HG02970 (cell line): ENCODE measurements at regions not wholly inside any gene's neighbourhood (a gene's known extent, or its start where the extent isn't known, plus 50 kb on each side); places are given as distances from the start of the nearest gene placed in this dataset.

Source experiments
- ATAC-seq: cut with Tn5 transposase; IDR thresholded peaks from one replicate; pipeline ENCODE4 v1.9.1; 2021; ENCODE audit warnings: mild to moderate bottlenecking, moderate library complexity, moderate number of reproducible peaks; ENCODE audit not compliant: unreplicated experiment, low FRiP score

DNA sequence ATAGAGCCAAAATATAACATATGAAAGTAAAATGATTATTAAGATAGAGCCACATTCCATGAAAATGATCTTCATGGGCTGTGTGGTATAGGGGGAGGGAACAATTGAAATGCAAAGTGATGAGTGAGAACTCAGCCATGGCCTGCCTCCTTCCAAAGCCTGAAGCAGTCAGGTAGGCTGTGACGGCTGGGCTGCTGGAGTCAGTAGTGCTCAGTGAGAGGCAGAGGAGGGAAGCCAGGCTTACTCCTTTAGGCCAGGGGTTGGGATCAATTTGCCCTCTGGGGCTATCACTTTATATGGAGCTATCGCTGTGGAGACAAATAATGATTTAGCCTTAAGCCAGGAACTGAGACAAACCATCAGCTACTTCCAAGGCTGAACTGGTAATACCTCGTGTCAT lies 654.9 kb downstream of the FGF9 start:
- no peak for ATAC-seq

DNA sequence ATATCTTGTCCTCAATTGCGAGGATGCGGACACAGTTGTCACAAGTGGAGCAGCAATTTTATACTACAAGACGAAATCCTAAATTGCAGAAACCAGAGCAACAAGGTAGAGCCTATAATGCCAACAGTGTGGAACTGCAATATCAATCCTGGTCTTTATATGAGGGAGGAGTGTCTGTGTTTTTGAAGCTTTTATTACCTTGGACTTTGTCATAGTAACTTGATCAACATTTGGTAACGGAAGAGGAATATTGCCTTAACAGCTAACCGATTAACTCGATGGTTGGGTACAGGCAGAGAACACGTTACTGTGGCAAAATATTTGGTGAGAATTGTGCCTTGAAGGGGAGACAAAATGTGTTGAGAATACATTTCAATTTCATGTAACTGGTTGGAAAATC lies 661.5 kb downstream of the FGF9 start:
- ATAC-seq = no peak

DNA sequence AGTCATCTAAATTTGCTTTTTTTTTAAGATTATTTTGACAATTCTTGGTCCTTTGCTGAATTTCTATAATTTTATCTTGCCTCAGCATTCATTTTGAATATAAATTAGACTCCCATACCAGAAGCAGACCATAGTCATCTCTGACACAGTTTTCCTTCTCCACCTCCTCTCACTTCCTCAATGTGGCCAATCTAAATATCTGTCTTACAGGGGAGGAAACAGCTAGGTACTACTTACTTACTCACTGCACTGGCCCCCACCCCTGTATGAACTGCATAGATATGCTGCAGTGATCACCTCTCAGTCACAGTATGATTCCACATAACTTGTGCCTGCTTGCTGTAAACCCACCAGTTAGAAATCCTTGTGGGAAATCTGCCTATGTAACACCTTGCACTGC lies 665.6 kb downstream of the FGF9 start:
- ATAC-seq = no peak

DNA sequence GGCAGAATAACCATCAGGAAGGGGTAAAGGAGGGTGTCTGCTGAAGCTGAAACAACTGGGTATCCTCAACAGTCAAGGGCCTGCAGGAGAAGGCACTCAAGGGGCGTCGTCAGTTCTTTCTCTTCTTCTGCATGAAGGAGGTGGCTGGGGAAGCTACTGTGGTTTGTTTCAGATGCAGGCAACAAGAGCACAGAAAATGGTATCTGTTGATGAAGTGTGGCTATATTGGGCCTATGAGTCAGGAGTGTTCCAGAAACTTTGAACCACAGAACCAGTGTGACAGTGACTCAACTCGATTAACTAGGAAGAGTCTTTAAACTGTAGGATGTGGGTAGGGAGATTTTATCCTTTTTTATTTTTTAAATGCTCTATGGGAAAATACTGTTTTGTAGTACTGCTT lies 686.3 kb downstream of the FGF9 start:
- no peak for ATAC-seq

DNA sequence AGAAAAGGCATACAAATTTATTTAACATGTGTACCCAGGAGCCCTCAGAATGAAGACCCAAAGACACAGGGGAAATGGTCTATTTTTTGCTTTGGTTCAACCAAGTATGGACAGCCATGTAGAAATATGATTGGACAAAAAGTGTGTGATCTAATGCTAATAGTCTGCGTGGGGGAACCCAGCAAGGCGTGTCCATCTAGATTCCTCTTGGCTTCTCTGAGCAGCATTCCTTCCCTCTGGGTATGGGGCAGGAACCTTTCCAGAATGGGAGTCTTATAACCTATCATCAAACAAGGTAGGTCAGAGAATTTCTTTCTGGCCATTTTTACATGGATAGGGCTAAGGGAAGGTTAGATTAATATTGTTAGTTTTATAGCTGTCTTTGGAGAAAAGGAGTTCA lies 698.2 kb downstream of the FGF9 start:
- no peak for ATAC-seq

DNA sequence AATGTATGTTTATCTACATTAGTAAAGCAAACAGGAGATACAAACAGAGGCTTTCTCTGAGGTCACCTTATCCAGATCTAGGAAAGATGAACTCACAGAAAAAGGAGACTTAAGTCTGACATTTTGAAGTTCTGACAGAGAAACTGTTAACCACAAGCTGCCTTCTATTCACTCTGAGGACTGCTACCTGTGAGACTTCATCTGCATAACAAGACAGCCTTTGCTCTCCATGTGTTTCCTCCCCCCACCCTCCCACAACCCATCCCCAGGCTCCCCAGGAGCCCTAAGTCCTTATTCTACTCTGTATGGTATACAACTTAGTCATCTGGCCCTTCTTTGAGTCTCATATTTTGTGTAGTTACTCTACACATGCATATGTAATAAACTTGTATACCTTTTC lies 699.0 kb downstream of the FGF9 start:
- ATAC-seq = no peak

DNA sequence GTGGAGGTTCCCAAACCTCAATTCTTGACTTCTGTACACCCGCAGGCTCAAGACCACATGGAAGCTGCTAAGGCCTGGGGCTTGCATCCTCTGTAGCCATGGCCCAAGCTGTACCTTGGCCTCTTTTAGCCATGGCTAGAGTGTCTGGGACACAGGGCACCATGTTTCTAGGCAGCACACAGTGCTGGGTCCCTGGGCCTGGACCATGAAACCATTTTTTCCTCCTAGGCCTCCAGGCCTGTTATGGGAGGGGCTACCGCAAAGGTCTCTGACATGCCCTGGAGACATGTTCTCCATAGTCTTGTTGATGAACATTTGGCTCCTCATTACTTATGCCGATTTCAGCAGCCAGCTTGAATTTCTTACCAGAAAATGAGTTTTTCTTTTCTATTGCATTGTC lies 701.4 kb downstream of the FGF9 start:
- no peak for ATAC-seq

DNA sequence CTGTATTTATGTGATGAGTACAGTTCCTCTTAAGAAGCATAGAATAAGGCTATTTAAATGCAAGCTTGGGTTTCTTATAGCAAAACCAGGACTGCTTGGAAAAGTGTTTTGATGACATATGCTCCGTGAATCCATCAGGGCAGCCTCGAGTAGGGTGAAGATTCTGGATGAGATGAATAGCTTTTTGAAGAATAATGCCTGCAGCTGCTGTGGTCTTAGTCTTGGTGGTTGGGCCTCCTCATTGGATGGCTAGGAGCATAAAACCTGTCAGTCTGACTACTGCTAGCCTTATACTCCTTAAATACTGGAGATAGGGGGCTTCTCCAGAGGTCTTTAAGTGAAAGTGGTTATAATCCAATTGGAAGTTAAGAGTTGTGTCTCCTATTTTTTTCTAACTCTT lies 704.3 kb downstream of the FGF9 start:
- ATAC-seq = no peak

DNA sequence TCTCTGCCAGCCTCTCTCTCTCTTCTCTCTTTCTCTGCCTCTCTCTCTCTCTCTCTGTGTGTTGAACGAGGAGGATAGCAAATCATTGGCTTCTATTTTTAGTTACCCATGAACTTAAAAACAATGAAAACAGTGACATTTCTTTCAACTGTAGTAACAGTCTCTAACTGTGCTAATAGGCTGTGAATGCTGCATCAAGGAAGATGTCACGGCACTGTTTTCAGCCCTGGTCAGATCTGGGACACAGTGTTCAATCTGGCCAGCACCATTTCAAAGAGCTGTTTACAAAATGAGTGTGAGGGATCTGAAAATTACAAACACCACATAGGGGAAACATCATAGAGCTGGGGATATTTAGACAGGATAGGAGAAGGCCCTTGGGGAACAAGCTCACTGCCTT lies 717.0 kb downstream of the FGF9 start:
- no peak for ATAC-seq

DNA sequence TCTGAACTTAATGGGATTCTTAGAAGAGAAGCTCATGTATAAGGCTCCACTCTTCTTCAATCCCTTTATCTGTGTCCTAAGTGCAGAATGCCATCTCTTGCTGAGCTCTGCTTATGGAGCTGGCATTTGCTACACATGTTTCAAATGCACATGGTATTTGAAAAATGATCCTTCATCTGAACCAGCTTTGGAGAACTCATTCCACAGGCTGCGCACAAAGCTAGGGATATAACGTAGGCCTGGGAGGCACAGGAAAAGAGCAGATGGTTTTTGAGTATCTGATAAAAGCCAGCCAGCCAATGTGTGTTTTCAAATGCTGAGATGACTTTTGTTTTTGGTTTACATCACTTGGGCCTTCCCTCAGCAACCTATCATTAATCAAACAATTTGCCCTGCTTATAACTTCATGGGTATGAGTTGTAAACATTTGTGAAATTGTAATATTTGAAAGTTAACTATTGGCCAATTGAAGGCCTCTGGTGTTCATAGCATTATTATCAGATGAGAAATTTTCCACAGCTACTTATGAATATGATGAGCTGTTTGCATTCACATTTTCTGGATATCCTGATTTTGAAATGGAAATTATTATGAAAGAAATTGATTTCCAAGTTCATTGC lies 729.0 kb downstream of the FGF9 start:
- no peak for ATAC-seq

DNA sequence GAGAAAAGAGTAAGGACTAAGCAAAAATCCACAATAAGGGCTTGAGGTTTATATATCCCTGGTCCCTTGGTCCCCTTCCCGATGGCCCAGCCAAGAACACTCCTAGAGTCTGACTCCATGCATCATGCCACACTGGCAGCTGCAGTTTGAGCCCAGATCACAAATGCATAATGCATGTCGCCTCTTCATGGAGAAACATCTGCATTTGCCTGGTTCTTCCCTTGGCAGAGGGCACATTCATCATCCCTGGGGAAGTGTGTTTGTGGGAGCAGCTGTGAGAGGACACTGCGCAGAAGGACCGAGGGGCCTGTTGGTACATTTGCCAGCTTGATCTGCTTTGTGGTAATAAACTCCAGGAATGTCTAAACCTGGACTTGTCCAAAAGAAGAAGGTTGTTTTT lies 731.8 kb downstream of the FGF9 start:
- ATAC-seq = no peak

DNA sequence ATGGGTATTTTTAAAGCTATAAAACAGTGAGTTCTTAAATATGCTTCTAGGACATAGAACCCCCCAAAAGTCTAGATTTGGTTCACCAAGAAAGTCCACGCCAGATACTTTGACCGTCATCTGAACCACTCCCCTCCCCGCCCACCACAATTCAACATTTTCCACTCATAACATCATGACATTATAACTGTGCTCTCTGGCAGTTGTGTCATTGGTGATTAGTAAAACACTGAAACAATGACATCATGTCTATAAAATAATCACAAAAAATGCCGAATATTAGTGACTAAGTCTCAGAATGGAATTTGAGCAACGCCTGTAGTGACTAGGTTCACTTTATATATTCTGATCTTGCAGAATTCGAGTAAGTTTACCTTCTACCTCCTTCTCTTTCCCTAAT lies 732.3 kb downstream of the FGF9 start:
- no peak for ATAC-seq

DNA sequence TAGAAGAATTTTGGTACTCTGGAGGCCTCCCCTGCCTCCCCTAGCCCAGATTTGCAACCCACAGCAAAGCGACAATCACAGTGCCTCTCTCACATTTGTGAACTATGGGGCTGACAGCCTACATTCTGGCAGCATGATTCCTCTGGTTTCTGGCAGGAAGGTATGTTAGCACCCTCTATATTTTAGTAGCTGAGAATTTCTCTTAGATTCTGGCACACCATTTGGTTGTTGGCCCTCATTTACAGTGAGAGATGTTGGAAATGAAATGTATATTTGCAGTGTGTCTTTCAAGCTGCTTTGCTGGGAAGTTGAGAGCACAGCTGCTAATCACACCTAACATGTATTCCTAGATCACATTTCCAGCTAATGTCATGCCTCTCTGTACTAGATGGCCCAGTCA lies 735.0 kb downstream of the FGF9 start:
- no peak for ATAC-seq

DNA sequence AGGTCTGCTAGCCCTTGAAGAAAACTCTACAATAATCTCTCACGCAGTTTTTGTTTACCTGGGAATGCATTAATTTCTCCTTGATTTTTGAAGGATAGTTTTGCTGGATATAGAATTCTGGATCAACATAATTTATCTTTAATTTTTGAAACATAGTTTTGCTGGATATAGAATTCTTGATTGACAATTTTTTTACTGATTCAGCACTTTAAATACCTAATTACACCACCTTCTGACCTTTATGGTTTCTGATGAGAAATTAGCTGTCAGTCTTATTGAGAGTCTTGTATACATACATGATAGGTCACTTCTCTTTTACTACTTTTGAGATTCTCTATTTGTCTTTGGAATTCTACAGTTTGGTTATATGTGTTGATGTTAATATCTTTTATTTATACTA lies 741.6 kb downstream of the FGF9 start:
- no peak for ATAC-seq

DNA sequence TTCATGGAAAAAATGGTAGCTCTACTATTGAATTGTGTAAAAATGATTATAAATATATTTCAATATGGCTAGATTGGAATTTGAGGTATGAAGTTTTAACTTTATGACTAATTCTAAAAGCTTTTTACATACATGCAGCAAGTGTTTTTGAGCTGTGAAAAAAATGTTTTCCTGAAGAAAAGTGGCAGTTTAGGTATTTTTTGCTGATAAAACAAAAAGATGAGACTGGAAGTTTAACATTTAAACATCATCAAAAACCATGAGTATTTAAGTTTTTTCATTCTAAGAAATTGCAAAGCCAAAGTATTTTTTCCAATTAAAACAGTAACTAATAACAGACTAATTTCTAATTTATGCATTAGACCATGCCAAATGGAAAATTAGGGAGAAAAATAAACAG lies 751.1 kb downstream of the FGF9 start:
- ATAC-seq = no peak

DNA sequence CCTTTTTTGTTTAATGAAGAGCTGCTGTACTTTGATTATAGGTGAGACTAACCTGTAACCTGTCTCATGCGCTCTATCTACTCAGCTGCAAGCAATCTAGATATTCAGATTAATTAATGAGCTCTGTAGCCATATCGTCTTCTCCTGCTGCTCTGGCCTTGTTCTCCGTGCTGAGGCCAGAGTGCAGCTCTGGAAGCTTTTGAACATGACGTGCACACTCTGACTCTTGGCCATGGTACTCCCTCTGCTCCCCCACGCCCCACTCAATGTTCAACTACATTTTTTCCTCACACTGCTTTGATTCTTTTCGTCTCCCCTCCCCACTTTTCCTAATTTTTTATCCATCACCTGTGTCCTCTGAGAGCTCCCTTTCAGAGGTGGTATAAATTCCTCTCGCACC lies 751.8 kb downstream of the FGF9 start:
- no peak for ATAC-seq

DNA sequence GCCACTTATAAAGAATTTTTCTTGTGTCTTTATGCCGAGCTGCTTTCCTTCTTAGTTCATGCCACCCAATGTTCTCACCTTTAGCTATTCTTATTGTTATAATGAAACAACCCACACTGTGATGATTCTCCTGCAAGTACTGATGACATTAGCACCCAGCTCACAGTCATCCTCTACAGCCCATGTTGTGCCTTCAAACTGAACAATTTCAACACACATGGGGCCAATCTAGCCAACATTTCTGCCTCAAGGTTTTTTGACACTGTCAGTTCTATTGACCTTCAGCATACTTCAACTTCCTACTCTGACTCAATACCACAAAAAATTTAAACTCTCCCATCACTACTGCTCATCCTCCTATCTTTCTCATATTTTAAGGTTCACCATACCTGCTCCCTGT lies 752.4 kb downstream of the FGF9 start:
- ATAC-seq = no peak

DNA sequence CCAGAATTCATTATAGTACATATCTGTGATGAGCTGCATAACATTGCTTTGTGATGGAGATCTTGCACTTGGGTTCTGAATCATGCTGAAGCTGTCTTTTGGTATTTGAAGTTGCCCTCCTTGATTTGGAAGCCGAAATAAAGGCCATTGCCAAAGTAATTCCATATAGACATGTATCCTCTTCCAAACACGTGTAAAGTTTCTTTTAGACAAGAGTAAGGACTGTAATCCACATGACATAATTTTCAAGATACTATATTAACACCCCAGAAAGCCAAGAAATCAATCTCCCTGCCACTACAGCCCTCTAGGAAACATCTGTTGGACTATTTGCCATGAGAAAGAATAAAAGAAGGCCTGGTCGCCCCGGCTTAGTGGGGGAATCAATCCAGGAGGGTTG lies 754.2 kb downstream of the FGF9 start:
- no peak for ATAC-seq

DNA sequence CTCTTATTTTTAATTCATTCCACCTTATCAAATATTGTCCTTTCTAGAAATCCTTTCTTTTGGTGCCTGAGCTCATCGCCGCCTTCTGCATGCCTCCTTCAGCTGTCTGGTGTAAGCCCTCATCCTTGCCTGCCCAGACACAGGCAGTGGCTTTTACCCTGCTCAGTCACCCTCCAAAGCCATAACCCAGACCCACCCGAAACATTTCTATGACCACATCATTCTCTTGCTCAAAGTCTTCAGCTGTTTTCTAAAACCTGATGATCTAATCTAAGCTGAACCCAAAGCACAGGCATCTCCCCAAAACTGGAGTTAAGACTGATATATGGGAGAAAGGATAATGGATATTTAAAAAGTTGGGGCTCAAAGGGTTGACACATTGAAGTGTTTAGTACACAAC lies 753.7 kb upstream of the SGCG start:
- no peak for ATAC-seq

DNA sequence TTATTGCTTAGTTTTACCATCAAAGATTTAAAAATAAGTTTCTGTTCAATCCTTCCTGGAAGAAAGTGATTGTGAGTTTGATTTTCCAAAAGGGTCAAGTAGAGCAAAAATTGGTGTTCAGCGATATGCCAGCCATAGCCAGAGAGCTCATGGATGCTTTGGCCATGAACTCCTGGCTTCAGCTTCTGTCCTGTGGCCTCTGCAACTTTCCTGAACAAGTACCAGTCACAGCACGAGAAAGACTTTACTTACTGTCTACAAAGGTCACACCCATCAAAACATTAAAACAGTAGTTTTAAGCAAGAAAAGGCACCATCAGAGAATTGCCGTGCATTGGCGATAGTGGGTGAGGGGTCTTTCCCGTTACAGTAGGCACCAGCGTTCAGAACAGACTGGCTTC lies 753.0 kb upstream of the SGCG start:
- ATAC-seq = no peak

DNA sequence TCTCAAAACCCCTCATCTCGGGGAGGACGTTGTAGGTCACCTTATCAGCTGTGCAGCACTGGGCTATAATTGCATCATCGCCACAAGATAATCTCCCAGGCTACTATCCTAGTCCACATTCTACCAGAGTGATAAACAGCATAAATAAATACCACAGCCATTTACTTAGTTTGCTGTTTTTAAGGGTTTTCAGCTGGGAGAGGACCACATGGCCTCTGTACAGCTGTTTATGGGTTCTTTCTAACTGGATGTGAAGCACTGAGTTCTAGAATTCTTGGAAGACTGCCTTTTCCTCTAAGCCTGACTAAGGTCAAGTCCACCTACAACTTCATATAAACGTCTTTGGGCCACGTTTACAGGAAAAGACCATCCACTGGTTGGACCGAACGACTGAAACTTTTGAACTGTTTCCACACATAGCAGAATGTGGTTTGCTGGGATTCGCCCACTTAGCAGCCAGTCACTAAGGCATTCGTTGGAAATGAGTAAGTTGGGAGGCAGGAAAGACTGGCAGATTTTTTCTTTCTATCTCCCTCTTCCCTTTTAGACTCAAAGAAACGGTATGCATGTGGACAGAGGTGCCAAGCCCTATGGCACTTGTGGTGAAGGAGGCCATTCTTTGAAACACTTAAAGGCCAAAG lies 752.5 kb upstream of the SGCG start:
- no peak for ATAC-seq

DNA sequence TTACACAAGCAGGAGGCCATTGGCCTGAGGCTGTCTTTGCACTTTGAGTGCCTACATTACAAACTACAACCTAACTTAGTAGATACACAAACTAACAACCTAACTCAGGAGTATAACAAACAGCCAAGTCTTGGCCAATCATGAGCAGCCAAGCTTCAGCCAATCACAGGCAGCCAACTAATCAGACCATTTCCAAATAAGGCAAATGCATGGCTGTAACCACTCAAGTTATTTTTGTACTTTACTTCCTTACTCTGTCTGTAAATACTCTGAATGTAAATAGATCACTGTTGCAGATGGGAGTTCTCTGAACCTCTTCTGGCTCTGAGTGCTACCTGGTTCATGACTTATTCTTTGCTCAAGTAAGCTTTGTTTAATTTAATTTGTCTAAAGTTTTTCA lies 748.1 kb upstream of the SGCG start:
- no peak for ATAC-seq
